ENCODE measurements at regions not wholly inside any gene's neighbourhood (a gene's known extent, or its start where the extent isn't known, plus 50 kb on each side); places are given as distances from the start of the nearest gene placed in this dataset.

DNA sequence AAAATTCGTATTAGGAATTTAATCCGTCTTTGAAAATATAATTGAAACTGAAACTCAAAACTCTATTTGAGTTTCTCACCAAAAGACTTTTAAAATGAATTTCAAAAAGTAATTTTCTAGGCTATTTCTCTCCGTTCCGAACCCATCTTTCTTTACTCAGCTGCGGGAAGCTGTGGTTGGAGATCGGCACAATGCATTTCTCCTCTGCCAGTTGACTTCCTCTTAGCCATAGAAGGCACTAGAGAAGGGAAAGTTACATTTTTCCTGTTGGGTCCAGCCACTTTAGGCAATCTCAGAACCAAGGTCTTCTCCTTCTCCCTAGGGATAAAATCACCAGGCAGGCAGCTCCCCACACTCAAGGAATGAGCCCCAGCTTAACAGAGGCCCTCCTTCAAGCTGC lies 133.6 kb upstream of the COL1A2 start:
- no peak overlapping the region for H3K27ac ChIP-seq (ENCODE audit: extremely low read depth, low read depth, low read length)
- H3K9ac ChIP-seq (ENCODE audit: insufficient read depth in 1 of 2, low read depth in 2 of 2, low read length in 2 of 2): no peak overlapping the region
- ATAC-seq (no peak), FAIRE-seq (no peak), DNase-seq (ENCODE audit: extremely low read depth in 1 of 4, low spot score in 3 of 4) (no peak)
- in situ Hi-C loops (cut with MboI) (no loop called here), intact Hi-C loops (cut with micrococcal nuclease) (no loop called here)
- H3K36me3 ChIP-seq (ENCODE audit: control insufficient read depth, insufficient read depth, low read length): no peaks in the 10 kb centered on the region
- WGBS (ENCODE audit: insufficient coverage, low coverage, missing lambda C conversion rate): under 1% methylated on average over 6 of the region's 6 CpGs
- H3K4me2 ChIP-seq (ENCODE audit: insufficient read depth, low read length): no peak overlapping the region
- H4K20me1 ChIP-seq (replicated peaks; ENCODE audit: control insufficient read depth, insufficient read depth, low read length): no peaks in the 10 kb centered on the region
- no TSS peak for BruUV-seq (replicated peaks)
- ChIA-PET CTCF (ENCODE audit: low intra/inter-chr PET ratio) (no interaction called here), POLR2A (no interaction called here)
- H2AFZ ChIP-seq (ENCODE audit: low read depth, low read length): no peak overlapping the region
- no peaks in the 10 kb centered on the region for H3K79me2 ChIP-seq (ENCODE audit: control insufficient read depth, insufficient read depth, low read length)
- TF ChIP-seq COPS2 (conservative IDR thresholded peaks at IDR 0.05): no peak
- no peak for TF ChIP-seq HNRNPH1 (optimal IDR thresholded peaks at IDR 0.05; ENCODE audit: low read depth, low read length)
- TF ChIP-seq, protein P1, sequence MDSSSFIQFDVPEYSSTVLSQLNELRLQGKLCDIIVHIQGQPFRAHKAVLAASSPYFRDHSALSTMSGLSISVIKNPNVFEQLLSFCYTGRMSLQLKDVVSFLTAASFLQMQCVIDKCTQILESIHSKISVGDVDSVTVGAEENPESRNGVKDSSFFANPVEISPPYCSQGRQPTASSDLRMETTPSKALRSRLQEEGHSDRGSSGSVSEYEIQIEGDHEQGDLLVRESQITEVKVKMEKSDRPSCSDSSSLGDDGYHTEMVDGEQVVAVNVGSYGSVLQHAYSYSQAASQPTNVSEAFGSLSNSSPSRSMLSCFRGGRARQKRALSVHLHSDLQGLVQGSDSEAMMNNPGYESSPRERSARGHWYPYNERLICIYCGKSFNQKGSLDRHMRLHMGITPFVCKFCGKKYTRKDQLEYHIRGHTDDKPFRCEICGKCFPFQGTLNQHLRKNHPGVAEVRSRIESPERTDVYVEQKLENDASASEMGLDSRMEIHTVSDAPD (CRISPR knock-in tag; IDR thresholded peaks at IDR 0.05): no peak
- H3K9me3 ChIP-seq (replicated peaks; ENCODE audit: control insufficient read depth, insufficient read depth, low read depth, low read length): no peaks in the 10 kb centered on the region
- H3K9me1 ChIP-seq (ENCODE audit: control insufficient read depth, insufficient read depth, low read length): no peaks in the 10 kb centered on the region
- H3K4me3 ChIP-seq: no peak overlapping the region
- no peaks in the 10 kb centered on the region for H3K4me1 ChIP-seq (replicated peaks in 1 of 2; ENCODE audit: control insufficient read depth in 2 of 2, insufficient read depth in 2 of 2, low read length in 2 of 2)
- no peaks in the 10 kb centered on the region for H3K27me3 ChIP-seq (ENCODE audit: control insufficient read depth in 2 of 2, insufficient read depth in 2 of 2, low read length in 2 of 2)

DNA sequence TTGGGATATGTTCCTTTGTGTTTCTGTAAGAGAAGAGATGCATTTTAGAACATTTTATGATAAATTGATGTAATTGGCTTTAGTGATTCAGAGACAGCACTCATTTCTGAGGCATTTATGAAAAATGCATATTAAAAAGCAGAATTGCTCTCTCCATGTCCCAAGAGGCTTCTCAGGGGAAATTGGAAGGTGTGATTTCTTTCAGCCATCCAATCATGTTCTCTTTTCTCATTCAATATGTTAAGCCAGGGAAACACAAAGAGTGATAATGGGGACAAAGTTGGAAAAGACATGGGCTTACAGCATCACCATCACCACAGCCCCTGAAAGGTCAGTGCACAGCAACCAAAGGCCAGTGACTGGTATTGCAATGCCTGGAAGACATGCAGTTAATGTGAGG lies 129.9 kb upstream of the COL1A2 start:
- no peak overlapping the region for H3K9ac ChIP-seq (ENCODE audit: insufficient read depth in 1 of 2, low read depth in 2 of 2, low read length in 2 of 2)
- H3K27ac ChIP-seq (ENCODE audit: extremely low read depth, low read depth, low read length): no peak overlapping the region
- no peak overlapping the region for H2AFZ ChIP-seq (ENCODE audit: low read depth, low read length)
- no TSS peak for BruUV-seq (replicated peaks)
- no peaks in the 10 kb centered on the region for H3K9me3 ChIP-seq (replicated peaks; ENCODE audit: control insufficient read depth, insufficient read depth, low read depth, low read length)
- no peak for DNase-seq (ENCODE audit: extremely low read depth in 1 of 4, low spot score in 3 of 4)
- no peak overlapping the region for H3K4me3 ChIP-seq
- H3K4me1 ChIP-seq (replicated peaks in 1 of 2; ENCODE audit: control insufficient read depth in 2 of 2, insufficient read depth in 2 of 2, low read length in 2 of 2): no peaks in the 10 kb centered on the region
- in situ Hi-C loops (cut with MboI): no loop called here
- intact Hi-C loops (cut with micrococcal nuclease): no loop called here
- no peaks in the 10 kb centered on the region for H3K27me3 ChIP-seq (ENCODE audit: control insufficient read depth in 2 of 2, insufficient read depth in 2 of 2, low read length in 2 of 2)
- CTCF ChIA-PET (ENCODE audit: low intra/inter-chr PET ratio): no interaction called here
- POLR2A ChIA-PET: no interaction called here
- no peaks in the 10 kb centered on the region for H3K79me2 ChIP-seq (ENCODE audit: control insufficient read depth, insufficient read depth, low read length)
- no peak for ATAC-seq
- FAIRE-seq: no peak
- no peaks in the 10 kb centered on the region for H3K36me3 ChIP-seq (ENCODE audit: control insufficient read depth, insufficient read depth, low read length)
- no peak overlapping the region for H3K4me2 ChIP-seq (ENCODE audit: insufficient read depth, low read length)
- no peaks in the 10 kb centered on the region for H3K9me1 ChIP-seq (ENCODE audit: control insufficient read depth, insufficient read depth, low read length)
- no peaks in the 10 kb centered on the region for H4K20me1 ChIP-seq (replicated peaks; ENCODE audit: control insufficient read depth, insufficient read depth, low read length)
- TF ChIP-seq, protein P2, sequence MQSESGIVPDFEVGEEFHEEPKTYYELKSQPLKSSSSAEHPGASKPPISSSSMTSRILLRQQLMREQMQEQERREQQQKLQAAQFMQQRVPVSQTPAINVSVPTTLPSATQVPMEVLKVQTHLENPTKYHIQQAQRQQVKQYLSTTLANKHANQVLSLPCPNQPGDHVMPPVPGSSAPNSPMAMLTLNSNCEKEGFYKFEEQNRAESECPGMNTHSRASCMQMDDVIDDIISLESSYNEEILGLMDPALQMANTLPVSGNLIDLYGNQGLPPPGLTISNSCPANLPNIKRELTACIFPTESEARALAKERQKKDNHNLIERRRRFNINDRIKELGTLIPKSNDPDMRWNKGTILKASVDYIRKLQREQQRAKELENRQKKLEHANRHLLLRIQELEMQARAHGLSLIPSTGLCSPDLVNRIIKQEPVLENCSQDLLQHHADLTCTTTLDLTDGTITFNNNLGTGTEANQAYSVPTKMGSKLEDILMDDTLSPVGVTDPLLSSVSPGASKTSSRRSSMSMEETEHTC (IDR thresholded peaks at IDR 0.05): no peak
- TF ChIP-seq, protein P3, sequence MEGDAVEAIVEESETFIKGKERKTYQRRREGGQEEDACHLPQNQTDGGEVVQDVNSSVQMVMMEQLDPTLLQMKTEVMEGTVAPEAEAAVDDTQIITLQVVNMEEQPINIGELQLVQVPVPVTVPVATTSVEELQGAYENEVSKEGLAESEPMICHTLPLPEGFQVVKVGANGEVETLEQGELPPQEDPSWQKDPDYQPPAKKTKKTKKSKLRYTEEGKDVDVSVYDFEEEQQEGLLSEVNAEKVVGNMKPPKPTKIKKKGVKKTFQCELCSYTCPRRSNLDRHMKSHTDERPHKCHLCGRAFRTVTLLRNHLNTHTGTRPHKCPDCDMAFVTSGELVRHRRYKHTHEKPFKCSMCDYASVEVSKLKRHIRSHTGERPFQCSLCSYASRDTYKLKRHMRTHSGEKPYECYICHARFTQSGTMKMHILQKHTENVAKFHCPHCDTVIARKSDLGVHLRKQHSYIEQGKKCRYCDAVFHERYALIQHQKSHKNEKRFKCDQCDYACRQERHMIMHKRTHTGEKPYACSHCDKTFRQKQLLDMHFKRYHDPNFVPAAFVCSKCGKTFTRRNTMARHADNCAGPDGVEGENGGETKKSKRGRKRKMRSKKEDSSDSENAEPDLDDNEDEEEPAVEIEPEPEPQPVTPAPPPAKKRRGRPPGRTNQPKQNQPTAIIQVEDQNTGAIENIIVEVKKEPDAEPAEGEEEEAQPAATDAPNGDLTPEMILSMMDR (IDR thresholded peaks at IDR 0.05 in 2 of 3, conservative IDR thresholded peaks at IDR 0.05 in 1 of 3; ENCODE audit: insufficient read depth in 2 of 3, low read depth in 1 of 3, low read length in 3 of 3): no peak
- TF ChIP-seq, protein P4, sequence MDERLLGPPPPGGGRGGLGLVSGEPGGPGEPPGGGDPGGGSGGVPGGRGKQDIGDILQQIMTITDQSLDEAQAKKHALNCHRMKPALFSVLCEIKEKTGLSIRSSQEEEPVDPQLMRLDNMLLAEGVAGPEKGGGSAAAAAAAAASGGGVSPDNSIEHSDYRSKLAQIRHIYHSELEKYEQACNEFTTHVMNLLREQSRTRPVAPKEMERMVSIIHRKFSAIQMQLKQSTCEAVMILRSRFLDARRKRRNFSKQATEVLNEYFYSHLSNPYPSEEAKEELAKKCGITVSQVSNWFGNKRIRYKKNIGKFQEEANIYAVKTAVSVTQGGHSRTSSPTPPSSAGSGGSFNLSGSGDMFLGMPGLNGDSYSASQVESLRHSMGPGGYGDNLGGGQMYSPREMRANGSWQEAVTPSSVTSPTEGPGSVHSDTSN (CRISPR knock-in tag; IDR thresholded peaks at IDR 0.05; ENCODE audit: low read depth): no peak
- TF ChIP-seq, protein P4 (tag; conservative IDR thresholded peaks at IDR 0.05; ENCODE audit: low read depth): no peak
